ENCODE measurements at regions not wholly inside any gene's neighbourhood (a gene's known extent, or its start where the extent isn't known, plus 50 kb on each side); places are given as distances from the start of the nearest gene placed in this dataset.

DNA sequence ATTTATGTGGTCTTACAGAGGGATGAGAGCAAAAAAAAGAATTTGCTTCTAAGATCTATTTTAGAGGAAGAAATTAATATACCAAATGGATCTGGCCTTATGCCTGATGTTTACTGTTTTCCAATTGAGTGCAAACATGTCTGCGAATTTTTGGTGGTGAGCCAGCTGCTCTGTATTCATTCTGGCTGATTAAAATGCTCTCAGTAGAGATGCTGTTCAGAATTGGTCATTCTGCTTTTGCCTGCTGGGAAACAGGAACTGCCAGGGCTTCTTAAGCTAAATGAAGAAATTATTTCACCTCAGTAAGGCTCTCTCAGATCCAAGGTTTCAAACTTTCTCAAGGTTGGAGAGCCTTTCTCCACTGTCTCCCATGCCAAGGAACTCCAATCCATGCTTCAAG lies 132.0 kb upstream of the SV2C start:
- Histone ChIP-seq H3K27me3 (no peaks in the 10 kb centered on the region), H3K4me3 (no peak overlapping the region), H3K9me3 (no peaks in the 10 kb centered on the region), H3K27ac (no peak overlapping the region), H3K4me1 (no peaks in the 10 kb centered on the region), H3K36me3 (no peaks in the 10 kb centered on the region)
- no peak for TF ChIP-seq POLR2A (IDR thresholded peaks at IDR 0.05)
- TF ChIP-seq, protein P1, sequence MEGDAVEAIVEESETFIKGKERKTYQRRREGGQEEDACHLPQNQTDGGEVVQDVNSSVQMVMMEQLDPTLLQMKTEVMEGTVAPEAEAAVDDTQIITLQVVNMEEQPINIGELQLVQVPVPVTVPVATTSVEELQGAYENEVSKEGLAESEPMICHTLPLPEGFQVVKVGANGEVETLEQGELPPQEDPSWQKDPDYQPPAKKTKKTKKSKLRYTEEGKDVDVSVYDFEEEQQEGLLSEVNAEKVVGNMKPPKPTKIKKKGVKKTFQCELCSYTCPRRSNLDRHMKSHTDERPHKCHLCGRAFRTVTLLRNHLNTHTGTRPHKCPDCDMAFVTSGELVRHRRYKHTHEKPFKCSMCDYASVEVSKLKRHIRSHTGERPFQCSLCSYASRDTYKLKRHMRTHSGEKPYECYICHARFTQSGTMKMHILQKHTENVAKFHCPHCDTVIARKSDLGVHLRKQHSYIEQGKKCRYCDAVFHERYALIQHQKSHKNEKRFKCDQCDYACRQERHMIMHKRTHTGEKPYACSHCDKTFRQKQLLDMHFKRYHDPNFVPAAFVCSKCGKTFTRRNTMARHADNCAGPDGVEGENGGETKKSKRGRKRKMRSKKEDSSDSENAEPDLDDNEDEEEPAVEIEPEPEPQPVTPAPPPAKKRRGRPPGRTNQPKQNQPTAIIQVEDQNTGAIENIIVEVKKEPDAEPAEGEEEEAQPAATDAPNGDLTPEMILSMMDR (IDR thresholded peaks at IDR 0.05): no peak
- no peak for DNase-seq

DNA sequence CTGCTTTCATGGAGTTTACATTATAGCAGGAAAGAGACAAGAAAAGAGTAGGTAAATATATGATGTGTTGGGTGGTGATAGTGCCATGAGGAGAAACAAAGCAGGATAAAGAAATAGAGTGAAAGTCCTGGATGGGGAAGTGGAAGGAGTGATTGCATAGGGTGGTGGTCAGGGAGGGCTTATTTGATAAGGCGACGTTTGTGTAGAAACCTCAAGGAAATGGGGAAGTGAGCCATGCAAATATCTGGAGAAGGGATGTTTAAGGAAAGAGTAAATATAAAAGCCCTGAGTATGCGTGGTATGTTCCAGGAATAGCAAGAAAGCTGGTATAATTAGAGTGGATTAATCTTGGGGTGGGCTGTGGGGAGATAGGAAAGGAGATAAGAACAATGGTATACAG lies 134.7 kb upstream of the SV2C start:
- Histone ChIP-seq H3K9me3 (no peaks in the 10 kb centered on the region), H3K36me3 (no peaks in the 10 kb centered on the region), H3K4me1 (no peaks in the 10 kb centered on the region), H3K27me3 (no peaks in the 10 kb centered on the region), H3K27ac (no peak overlapping the region), H3K4me3 (no peak overlapping the region)
- no peak for DNase-seq
- no peak for TF ChIP-seq POLR2A (IDR thresholded peaks at IDR 0.05)
- TF ChIP-seq, protein P1 (IDR thresholded peaks at IDR 0.05): no peak

DNA sequence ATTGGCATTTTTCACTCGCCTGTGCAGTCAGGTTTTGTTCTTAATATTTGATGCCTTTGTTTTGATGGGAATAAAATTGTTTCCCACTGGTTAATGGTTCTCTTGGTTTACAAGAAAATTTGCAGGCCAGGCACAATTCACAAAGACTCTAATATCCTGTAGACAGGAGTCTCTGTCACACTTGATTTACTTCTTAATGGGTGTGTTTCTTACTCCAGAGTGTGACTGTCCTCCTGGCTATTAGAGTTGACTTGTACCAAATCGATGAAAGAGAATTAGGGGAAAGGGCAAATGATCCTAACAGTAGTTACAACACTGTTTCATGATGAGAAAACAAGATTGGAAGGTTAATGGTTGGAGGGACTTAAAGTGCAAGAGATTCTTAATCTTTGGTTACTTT lies 142.8 kb upstream of the SV2C start:
- Histone ChIP-seq H3K27ac (no peak overlapping the region), H3K36me3 (no peaks in the 10 kb centered on the region), H3K4me3 (no peak overlapping the region), H3K4me1 (no peaks in the 10 kb centered on the region), H3K9me3 (no peaks in the 10 kb centered on the region), H3K27me3 (no peaks in the 10 kb centered on the region)
- DNase-seq: no peak
- no peak for TF ChIP-seq POLR2A (IDR thresholded peaks at IDR 0.05)
- TF ChIP-seq, protein P1 (IDR thresholded peaks at IDR 0.05): no peak

DNA sequence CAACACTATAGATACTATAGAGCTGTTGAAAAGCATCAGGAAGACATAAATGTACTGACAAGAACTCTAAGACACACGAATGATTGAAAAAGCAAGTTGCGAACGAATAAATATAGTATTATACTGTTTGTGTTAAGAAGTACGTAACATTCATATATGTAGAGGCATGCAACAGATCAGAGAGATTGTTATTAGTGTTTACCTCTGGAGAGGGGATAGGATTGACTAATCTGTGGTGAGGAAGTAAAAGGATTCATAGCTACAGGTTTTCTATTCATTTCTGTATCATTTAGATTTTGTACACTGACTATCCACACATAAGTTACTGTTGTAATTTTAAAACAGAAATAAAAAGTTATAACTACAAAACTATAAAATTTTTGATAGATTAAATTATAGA lies 147.6 kb upstream of the SV2C start:
- H3K27me3 ChIP-seq: no peaks in the 10 kb centered on the region
- no peaks in the 10 kb centered on the region for H3K9me3 ChIP-seq
- no peak for TF ChIP-seq POLR2A (IDR thresholded peaks at IDR 0.05)
- TF ChIP-seq, protein P1 (IDR thresholded peaks at IDR 0.05): no peak
- no peaks in the 10 kb centered on the region for H3K4me1 ChIP-seq
- no peak for DNase-seq
- H3K27ac ChIP-seq: no peak overlapping the region
- no peaks in the 10 kb centered on the region for H3K36me3 ChIP-seq
- no peak overlapping the region for H3K4me3 ChIP-seq

DNA sequence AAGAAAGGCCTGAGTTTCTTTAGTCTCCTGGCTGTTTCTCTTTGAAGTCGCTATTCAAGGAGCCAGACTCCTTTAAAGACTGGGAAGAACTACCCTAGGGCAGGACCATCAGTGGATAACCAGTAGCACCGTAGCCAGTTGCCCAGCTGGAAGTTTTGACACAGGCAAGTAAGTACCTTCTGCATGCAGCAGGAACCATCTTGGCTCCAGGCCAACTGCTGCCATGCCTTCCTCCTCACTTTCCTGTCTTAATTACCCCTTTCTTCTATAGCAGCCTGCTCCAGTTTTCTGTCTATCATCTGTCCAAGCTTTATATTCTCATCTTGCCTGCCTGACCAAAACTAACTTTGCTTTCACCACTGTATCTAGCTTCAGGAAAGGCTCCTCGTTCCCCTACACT lies 149.7 kb upstream of the SV2C start:
- no peak for DNase-seq
- no peaks in the 10 kb centered on the region for H3K27me3 ChIP-seq
- H3K9me3 ChIP-seq: no peaks in the 10 kb centered on the region
- no peak overlapping the region for H3K4me3 ChIP-seq
- no peak overlapping the region for H3K27ac ChIP-seq
- no peaks in the 10 kb centered on the region for H3K36me3 ChIP-seq
- TF ChIP-seq, protein P1 (IDR thresholded peaks at IDR 0.05): no peak
- TF ChIP-seq POLR2A (IDR thresholded peaks at IDR 0.05): no peak
- no peaks in the 10 kb centered on the region for H3K4me1 ChIP-seq

DNA sequence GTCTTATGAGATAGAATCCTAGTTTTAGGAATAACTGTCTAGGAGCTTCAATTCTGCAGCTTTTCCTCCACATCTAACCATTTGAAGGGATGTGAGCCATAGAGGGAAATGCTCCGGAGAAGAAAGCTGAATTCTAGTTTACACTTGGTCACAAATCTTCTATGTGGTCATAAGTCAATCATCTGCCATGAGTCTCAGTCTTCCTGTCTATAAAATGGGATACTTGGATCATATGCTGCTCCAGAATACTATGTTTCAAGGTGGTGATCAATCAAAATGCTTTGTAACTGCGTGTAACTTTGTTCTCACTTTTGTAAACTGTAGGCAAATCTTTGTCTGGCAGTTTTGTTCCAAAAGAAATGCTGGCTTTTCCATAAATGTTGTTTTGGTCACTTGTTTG lies 152.0 kb upstream of the SV2C start:
- no peak overlapping the region for H3K27ac ChIP-seq
- H3K27me3 ChIP-seq: no peaks in the 10 kb centered on the region
- no peak for DNase-seq
- no peaks in the 10 kb centered on the region for H3K36me3 ChIP-seq
- TF ChIP-seq, protein P1 (IDR thresholded peaks at IDR 0.05): no peak
- no peak for TF ChIP-seq POLR2A (IDR thresholded peaks at IDR 0.05)
- H3K9me3 ChIP-seq: no peaks in the 10 kb centered on the region
- H3K4me3 ChIP-seq: no peak overlapping the region
- no peaks in the 10 kb centered on the region for H3K4me1 ChIP-seq

Data from Peyer's patch (tissue), 4 donors.